Panc1 (cell line): ENCODE measurements at regions not wholly inside any gene's neighbourhood (a gene's known extent, or its start where the extent isn't known, plus 50 kb on each side); places are given as distances from the start of the nearest gene placed in this dataset.

Experiments
- TCF7L2 ChIP-seq: IDR thresholded peaks from 2 replicates; pipeline ENCODE4 v1.6.1; 2011; ENCODE audit warnings: mild to moderate bottlenecking, low read depth, low read length, inconsistent platforms
- TF ChIP-seq, protein P1 (sequence below): fragments of 450-650 bp; IDR thresholded peaks from 2 replicates; pipeline ENCODE4 v1.5.1; 2017; ENCODE audit warnings: mild to moderate bottlenecking

DNA sequence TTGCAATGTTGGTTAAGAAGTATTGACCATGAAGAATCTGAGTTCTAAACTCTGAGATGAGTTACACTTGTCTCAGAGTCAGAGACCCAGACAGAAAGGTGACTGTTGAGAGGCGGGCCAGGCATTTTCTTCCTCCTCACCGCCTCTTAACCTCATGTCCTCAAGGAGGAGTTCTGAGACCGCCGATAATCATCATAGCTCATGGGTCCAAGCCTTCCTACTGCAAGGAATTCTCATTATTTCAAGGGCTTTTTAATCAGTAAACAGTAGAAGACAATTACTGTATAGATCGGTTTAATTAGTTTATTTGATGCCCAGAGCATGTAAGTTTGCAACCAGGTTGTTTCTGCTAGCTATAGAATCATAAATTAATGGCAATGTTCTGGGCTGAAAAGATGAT is 382.4 kb upstream of the MMS22L start:
- no peak for TF ChIP-seq TCF7L2
- TF ChIP-seq, protein P1, sequence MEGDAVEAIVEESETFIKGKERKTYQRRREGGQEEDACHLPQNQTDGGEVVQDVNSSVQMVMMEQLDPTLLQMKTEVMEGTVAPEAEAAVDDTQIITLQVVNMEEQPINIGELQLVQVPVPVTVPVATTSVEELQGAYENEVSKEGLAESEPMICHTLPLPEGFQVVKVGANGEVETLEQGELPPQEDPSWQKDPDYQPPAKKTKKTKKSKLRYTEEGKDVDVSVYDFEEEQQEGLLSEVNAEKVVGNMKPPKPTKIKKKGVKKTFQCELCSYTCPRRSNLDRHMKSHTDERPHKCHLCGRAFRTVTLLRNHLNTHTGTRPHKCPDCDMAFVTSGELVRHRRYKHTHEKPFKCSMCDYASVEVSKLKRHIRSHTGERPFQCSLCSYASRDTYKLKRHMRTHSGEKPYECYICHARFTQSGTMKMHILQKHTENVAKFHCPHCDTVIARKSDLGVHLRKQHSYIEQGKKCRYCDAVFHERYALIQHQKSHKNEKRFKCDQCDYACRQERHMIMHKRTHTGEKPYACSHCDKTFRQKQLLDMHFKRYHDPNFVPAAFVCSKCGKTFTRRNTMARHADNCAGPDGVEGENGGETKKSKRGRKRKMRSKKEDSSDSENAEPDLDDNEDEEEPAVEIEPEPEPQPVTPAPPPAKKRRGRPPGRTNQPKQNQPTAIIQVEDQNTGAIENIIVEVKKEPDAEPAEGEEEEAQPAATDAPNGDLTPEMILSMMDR: no peak
